CD14-positive monocyte (primary cell): ENCODE measurements at regions not wholly inside any gene's neighbourhood (a gene's known extent, or its start where the extent isn't known, plus 50 kb on each side); places are given as distances from the start of the nearest gene placed in this dataset.
"Not testable (repeated sequence)": the region's sequence is repeated elsewhere in the genome, so short reads cannot be mapped to it uniquely, and the experiment has no call there.

ENCODE experiments used
- DNase-seq, 3 donors: peaks; one replicate each; pipeline ENCODE4 v3.0.0-alpha.2; 2011 to 2022
- H2AFZ ChIP-seq: 2 replicates; pipeline ENCODE4 v1.6.0; 2012; ENCODE audit warnings: mild to moderate bottlenecking, low read depth, low read length, inconsistent platforms; ENCODE audit not compliant: insufficient read depth, poor library complexity, severe bottlenecking
- H3K27ac ChIP-seq, 2 donors: 1 replicate in 1 of 2; 2 replicates in 1 of 2; pipeline ENCODE4 v1.5.1; 2012 to 2013; ENCODE audit warnings: low read length in 2 of 2, control low read depth in 1 of 2, inconsistent platforms in 1 of 2, low read depth in 1 of 2, mild to moderate bottlenecking in 1 of 2
- H3K27me3 ChIP-seq, 2 donors: one replicate each; pipeline versions ENCODE4 v1.6.0 to v1.6.1; 2011 to 2013; ENCODE audit warnings: low read length in 2 of 2; ENCODE audit not compliant: control insufficient read depth in 2 of 2, insufficient read depth in 2 of 2
- H3K36me3 ChIP-seq, 2 donors: replicated peaks in 1 of 2; 1 replicate in 1 of 2; 2 replicates in 1 of 2; pipeline versions ENCODE4 v1.5.1 to v1.6.1; 2012 to 2013; ENCODE audit warnings: low read length in 2 of 2, control low read depth in 1 of 2, inconsistent platforms in 1 of 2, mild to moderate bottlenecking in 1 of 2; ENCODE audit not compliant: insufficient read depth in 2 of 2, control insufficient read depth in 1 of 2
- H3K4me1 ChIP-seq, 2 donors: 1 replicate in 1 of 2; 2 replicates in 1 of 2; pipeline versions ENCODE4 v1.5.1 to v1.6.1; 2012 to 2013; ENCODE audit warnings: low read length in 2 of 2, control low read depth in 1 of 2, inconsistent platforms in 1 of 2, mild to moderate bottlenecking in 1 of 2, moderate library complexity in 1 of 2; ENCODE audit not compliant: insufficient read depth in 2 of 2, control insufficient read depth in 1 of 2
- H3K4me2 ChIP-seq: replicated peaks from 2 replicates; pipeline ENCODE3; 2012; ENCODE audit warnings: low read length, moderate library complexity, mild to moderate bottlenecking; ENCODE audit not compliant: poor library complexity, severe bottlenecking; ENCODE audit errors: extremely low read depth
- H3K4me3 ChIP-seq, 3 experiments: fragments of 200-600 bp in 1 of 3; sonication (generic) in 1 of 3; replicated peaks in 1 of 3; 1 replicate in 2 of 3; 2 replicates in 1 of 3; pipeline ENCODE4 v1.5.1; 2011 to 2013; ENCODE audit warnings: low read length in 3 of 3, mild to moderate bottlenecking in 3 of 3, control low read depth in 2 of 3, low read depth in 2 of 3, inconsistent platforms in 1 of 3, moderate library complexity in 1 of 3
- H3K79me2 ChIP-seq: 2 replicates; pipeline ENCODE4 v1.6.0; 2012; ENCODE audit warnings: mild to moderate bottlenecking, control low read depth, inconsistent platforms, low read length, moderate library complexity; ENCODE audit not compliant: insufficient read depth
- H3K9ac ChIP-seq: 2 replicates; pipeline ENCODE4 v1.6.0; 2017; ENCODE audit warnings: low read length, mild to moderate bottlenecking; ENCODE audit not compliant: insufficient read depth, poor library complexity, severe bottlenecking
- H3K9me3 ChIP-seq, 2 donors: replicated peaks in 1 of 2; 1 replicate in 1 of 2; 2 replicates in 1 of 2; pipeline versions ENCODE4 v1.5.1 to v1.6.1; 2012 to 2013; ENCODE audit warnings: low read length in 2 of 2, control low read depth in 1 of 2; ENCODE audit not compliant: control insufficient read depth in 1 of 2, insufficient read depth in 1 of 2
- H4K20me1 ChIP-seq: 2 replicates; pipeline ENCODE4 v1.6.0; 2012; ENCODE audit warnings: mild to moderate bottlenecking, low read length, control low read depth, moderate library complexity; ENCODE audit not compliant: insufficient read depth
- H3K27ac Mint-ChIP-seq, 7 donors: one replicate each; pipeline ENCODE4 v1.8.0; 2020; ENCODE audit warnings: mild to moderate bottlenecking in 7 of 7, mixed read lengths in 7 of 7, moderate library complexity in 6 of 7, inconsistent platforms in 2 of 7
- H3K27me3 Mint-ChIP-seq, 3 donors: one replicate each; pipeline ENCODE4 v1.8.0; 2021 to 2022; ENCODE audit warnings: low read depth in 3 of 3, mild to moderate bottlenecking in 3 of 3, mixed read lengths in 3 of 3, moderate library complexity in 3 of 3, inconsistent platforms in 1 of 3
- H3K36me3 Mint-ChIP-seq, 2 donors: one replicate each; pipeline ENCODE4 v1.8.0; 2020; ENCODE audit warnings: mixed read lengths in 2 of 2, inconsistent platforms in 1 of 2, mild to moderate bottlenecking in 1 of 2
- H3K4me1 Mint-ChIP-seq: one replicate; pipeline ENCODE4 v1.8.0; 2020; ENCODE audit warnings: mild to moderate bottlenecking, mixed read lengths
- H3K4me3 Mint-ChIP-seq, 2 donors: one replicate each; pipeline ENCODE4 v1.8.0; 2020; ENCODE audit warnings: mild to moderate bottlenecking in 2 of 2, mixed read lengths in 2 of 2, moderate library complexity in 1 of 2
- H3K9me3 Mint-ChIP-seq, 7 donors: one replicate each; pipeline ENCODE4 v1.8.0; 2020 to 2022; ENCODE audit warnings: mixed read lengths in 7 of 7, mild to moderate bottlenecking in 6 of 7, moderate library complexity in 6 of 7, inconsistent platforms in 2 of 7
- CTCF ChIP-seq: fragments of 200-600 bp; IDR thresholded peaks from one replicate; pipeline ENCODE4 v1.8.0; 2022; ENCODE audit warnings: antibody characterized with exemption, mild to moderate bottlenecking
- WGBS: methylation state at CpG from one replicate; pipeline ENCODE4 v1.1.5; 2013; ENCODE audit warnings: missing lambda C conversion rate; ENCODE audit not compliant: insufficient coverage; 5-methylcytosine and 5-hydroxymethylcytosine counted together
- intact Hi-C, 2 donors: fragments of 100-400 bp; cut with micrococcal nuclease; formaldehyde crosslinking; loops; one replicate each; pipeline versions ENCODE4 v1.15.0 to v1.15.1; 2023

- Histone ChIP-seq H3K4me1 (no peaks in the 10 kb centered on the region), H3K27ac (no peak overlapping the region), H3K79me2 (no peaks in the 10 kb centered on the region), H3K36me3 (no peaks in the 10 kb centered on the region), H3K4me3 (no peak overlapping the region), H3K27me3 (peaks cover 0 to 2% of the 10 kb centered on the region in 2 donors), H4K20me1 (no peaks in the 10 kb centered on the region), H3K9me3 (no peaks in the 10 kb centered on the region), H2AFZ (no peak overlapping the region), H3K9ac (no peak overlapping the region), H3K4me2 (no peak overlapping the region)
- intact Hi-C loops: no loop called here
- Mint-ChIP-seq H3K4me3 (no peak overlapping the region), H3K4me1 (no peaks in the 10 kb centered on the region), H3K27me3 (peaks cover 0 to 7% (median 0%) of the 10 kb centered on the region in 3 donors), H3K27ac (no peak overlapping the region), H3K36me3 (no peaks in the 10 kb centered on the region), H3K9me3 (peaks cover 0 to 2% (median 0%) of the 10 kb centered on the region in 7 donors)
- no CpG with 5 or more reads among the region's 2 CpGs for WGBS
- no peak for DNase-seq
- no peak for TF ChIP-seq CTCF
Observed at GRCh38 chrX:130482871-130483270, 81.1 kb downstream of the RBMX2 start.

- no peak overlapping the region for H3K4me3 Mint-ChIP-seq
- no peak overlapping the region for H3K27ac Mint-ChIP-seq
- peaks cover 0 to 2% of the 10 kb centered on the region in 2 donors for H3K27me3 ChIP-seq
- H3K27me3 Mint-ChIP-seq: peaks cover 0 to 1% (median 0%) of the 10 kb centered on the region in 3 donors
- no peak overlapping the region for H3K4me2 ChIP-seq
- H3K4me3 ChIP-seq: no peak overlapping the region
- H2AFZ ChIP-seq: no peak overlapping the region
- no CpG with 5 or more reads among the region's 1 CpG for WGBS
- no peaks in the 10 kb centered on the region for H3K9me3 ChIP-seq
- H3K4me1 ChIP-seq: no peaks in the 10 kb centered on the region
- no peak for TF ChIP-seq CTCF
- no peaks in the 10 kb centered on the region for H4K20me1 ChIP-seq
- no peak overlapping the region for H3K9ac ChIP-seq
- H3K36me3 ChIP-seq: no peaks in the 10 kb centered on the region
- intact Hi-C loops: no loop called here
- H3K79me2 ChIP-seq: no peaks in the 10 kb centered on the region
- no peak overlapping the region for H3K27ac ChIP-seq
- DNase-seq: no peak
- H3K4me1 Mint-ChIP-seq: no peaks in the 10 kb centered on the region
- no peaks in the 10 kb centered on the region for H3K36me3 Mint-ChIP-seq
- peaks cover 0 to 2% (median 0%) of the 10 kb centered on the region in 7 donors for H3K9me3 Mint-ChIP-seq
Observed at GRCh38 chrX:130485870-130486269, 84.1 kb downstream of the RBMX2 start.

- 90% methylated on average over 3 of the region's 10 CpGs for WGBS
Observed at GRCh38 chrX:130495502-130495901, 93.7 kb downstream of the RBMX2 start.

More at GRCh38 chrX:130495502-130495901, 93.7 kb downstream of the RBMX2 start:
- H3K9me3 Mint-ChIP-seq, H3K36me3 Mint-ChIP-seq, H4K20me1 ChIP-seq, H3K4me1 Mint-ChIP-seq, DNase-seq, intact Hi-C loops, H3K4me3 Mint-ChIP-seq, H3K27ac ChIP-seq, H2AFZ ChIP-seq, H3K79me2 ChIP-seq, H3K27me3 Mint-ChIP-seq, H3K9ac ChIP-seq, H3K36me3 ChIP-seq, H3K4me3 ChIP-seq, H3K27ac Mint-ChIP-seq, H3K27me3 ChIP-seq, H3K4me2 ChIP-seq, H3K9me3 ChIP-seq, H3K4me1 ChIP-seq: not testable (repeated sequence)
